Thymus (tissue), 11 donors: ENCODE measurements at regions not wholly inside any gene's neighbourhood (a gene's known extent, or its start where the extent isn't known, plus 50 kb on each side); places are given as distances from the start of the nearest gene placed in this dataset.
A peak's percentile ranks its signal among the peaks of the same experiment; 100 is the strongest.
"Not testable (repeated sequence)": the region's sequence is repeated elsewhere in the genome, so short reads cannot be mapped to it uniquely, and the experiment has no call there.

ENCODE experiments used
- DNase-seq, 9 donors: peaks; one replicate each; pipeline ENCODE4 v3.0.0-alpha.2; 2013; ENCODE audit warnings: low spot score in 9 of 9, low read depth in 6 of 9, missing footprints in 1 of 9
- H3K27ac ChIP-seq, 2 donors: one replicate each; pipeline ENCODE4 v1.5.1; 2013; ENCODE audit warnings: control low read depth in 1 of 2, low read depth in 1 of 2, low read length in 1 of 2, mild to moderate bottlenecking in 1 of 2, moderate library complexity in 1 of 2
- H3K27me3 ChIP-seq, 2 donors: one replicate each; pipeline ENCODE4 v1.5.1; 2013; ENCODE audit warnings: low read length in 1 of 2; ENCODE audit not compliant: control insufficient read depth in 2 of 2, insufficient read depth in 1 of 2
- H3K36me3 ChIP-seq, 2 donors: one replicate each; pipeline ENCODE4 v1.5.1; 2013; ENCODE audit warnings: low read length in 1 of 2, mild to moderate bottlenecking in 1 of 2, moderate library complexity in 1 of 2; ENCODE audit not compliant: control insufficient read depth in 2 of 2, insufficient read depth in 2 of 2
- H3K4me1 ChIP-seq, 2 donors: one replicate each; pipeline ENCODE4 v1.5.1; 2013; ENCODE audit warnings: low read length in 2 of 2; ENCODE audit not compliant: control insufficient read depth in 2 of 2, insufficient read depth in 2 of 2
- H3K4me3 ChIP-seq, 2 donors: one replicate each; pipeline ENCODE4 v1.5.1; 2013; ENCODE audit warnings: low read length in 2 of 2, control low read depth in 1 of 2, mild to moderate bottlenecking in 1 of 2
- H3K9me3 ChIP-seq, 2 donors: one replicate each; pipeline ENCODE4 v1.5.1; 2013; ENCODE audit warnings: low read length in 1 of 2, mild to moderate bottlenecking in 1 of 2; ENCODE audit not compliant: control insufficient read depth in 2 of 2, insufficient read depth in 1 of 2
- WGBS: extraction: QIAGEN DNeasy Blood & Tissue Kit; methylation state at CpG from one replicate; pipeline ENCODE4 v1.1.7; 2013; 5-methylcytosine and 5-hydroxymethylcytosine counted together
- donor health status: healthy.

DNA sequence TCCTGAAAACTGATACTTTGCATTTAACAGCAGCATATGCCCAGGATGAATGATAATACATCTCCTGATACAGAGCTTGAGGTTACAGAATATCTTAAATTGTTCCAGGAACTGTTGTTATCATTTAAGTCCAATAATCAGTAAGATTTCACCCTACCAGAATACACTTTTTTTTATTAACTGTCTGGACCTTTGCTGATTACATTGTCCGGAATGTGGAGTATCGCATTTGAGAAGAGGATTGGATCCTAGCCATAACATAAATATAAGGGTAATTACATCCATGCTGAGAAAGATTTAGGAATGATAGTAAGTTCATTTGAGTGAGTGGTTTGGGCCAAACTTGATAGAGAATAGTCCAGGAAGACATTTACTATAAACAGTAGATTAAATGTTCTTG, 112.2 kb upstream of the FBXO28 start:
- not testable (repeated sequence) for H3K36me3 ChIP-seq, H3K4me3 ChIP-seq, DNase-seq, H3K9me3 ChIP-seq, H3K27ac ChIP-seq, H3K4me1 ChIP-seq, H3K27me3 ChIP-seq
- 94% methylated on average over 2 of the region's 2 CpGs for WGBS

DNA sequence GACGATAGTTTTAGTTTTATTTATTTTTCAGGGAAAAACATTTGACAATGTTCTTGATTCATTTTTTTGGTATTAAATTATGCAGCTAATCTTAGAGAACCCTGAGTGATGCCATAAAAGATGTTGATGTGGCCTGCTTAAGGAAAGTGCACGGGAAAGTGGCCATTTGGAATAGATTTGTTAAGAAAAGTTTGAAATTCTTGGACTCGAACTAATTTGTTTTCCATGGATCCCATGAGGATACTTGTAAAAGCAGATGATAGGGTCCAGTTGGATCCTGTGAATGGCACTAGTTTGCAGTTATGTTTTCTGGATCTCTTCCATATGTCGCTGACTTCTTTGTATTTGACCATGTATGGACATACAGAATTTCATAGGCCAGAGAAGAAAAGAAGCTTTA, 114.2 kb upstream of the FBXO28 start:
- H3K36me3 ChIP-seq, DNase-seq, H3K4me1 ChIP-seq, H3K4me3 ChIP-seq, H3K27me3 ChIP-seq, H3K27ac ChIP-seq, H3K9me3 ChIP-seq: not testable (repeated sequence)
- 98% methylated on average over 4 of the region's 4 CpGs for WGBS

DNA sequence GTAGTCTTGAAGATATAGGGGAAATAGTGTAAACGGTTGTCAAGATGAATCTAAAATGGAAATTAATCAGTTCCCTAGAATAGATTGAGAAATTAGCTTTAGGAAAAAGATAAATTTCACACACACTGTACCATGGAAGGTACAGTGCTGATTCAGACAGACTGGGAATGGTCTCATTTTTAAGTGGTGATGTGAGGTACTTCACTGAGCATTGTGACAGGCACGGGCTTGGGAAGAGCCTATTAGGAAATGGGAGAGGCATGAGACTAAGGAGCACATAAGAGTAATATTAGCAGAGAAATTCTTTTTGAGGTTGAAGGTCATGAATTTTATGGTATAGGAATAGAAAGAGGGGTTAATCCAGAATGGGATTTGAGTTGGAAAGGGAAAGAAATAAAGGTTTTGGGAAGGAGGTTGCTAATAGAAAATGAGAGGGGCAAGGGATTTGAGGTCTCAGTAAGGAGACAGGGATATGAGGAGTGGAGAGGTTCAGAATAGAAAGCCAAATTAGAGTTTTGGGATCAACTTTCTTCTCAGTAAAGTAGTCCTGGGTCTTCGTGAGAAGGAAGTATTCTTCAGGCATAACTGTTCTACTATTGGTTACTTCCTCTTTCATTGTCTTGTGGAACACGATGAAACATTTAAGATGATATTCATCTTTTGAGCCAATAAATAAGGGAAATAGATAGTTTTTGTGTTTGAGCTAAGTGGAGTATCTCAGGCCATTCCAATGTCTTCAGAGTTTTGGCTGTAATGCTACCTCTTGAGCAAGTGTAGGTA, 115.0 kb upstream of the FBXO28 start:
- 66% methylated on average over 4 of the region's 4 CpGs for WGBS
- H3K27ac ChIP-seq, result not testable (repeated sequence)

DNA sequence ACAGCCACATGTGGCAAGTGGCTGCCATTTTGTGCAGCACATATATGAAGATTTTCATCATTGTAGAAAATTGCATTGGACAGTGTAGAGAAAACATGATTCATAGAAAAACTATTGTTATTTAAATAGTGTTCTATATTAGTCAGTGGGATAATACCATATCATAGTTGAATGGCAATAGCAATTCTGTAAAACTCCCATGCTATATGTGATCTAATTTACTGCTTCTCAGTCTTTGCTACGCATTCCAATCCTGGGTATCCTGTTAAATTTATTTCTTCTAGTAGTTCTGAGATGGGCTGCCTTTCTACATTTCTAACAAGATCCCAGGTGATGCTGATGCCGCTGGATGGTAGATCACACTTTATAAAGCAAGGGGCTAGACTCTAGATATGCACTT, 117.5 kb upstream of the FBXO28 start:
- whole genome bisulfite sequencing, result 99% methylated on average over 2 of the region's 2 CpGs
- H3K4me1 ChIP-seq, H3K27me3 ChIP-seq, DNase-seq, H3K4me3 ChIP-seq, H3K9me3 ChIP-seq, H3K27ac ChIP-seq, H3K36me3 ChIP-seq: not testable (repeated sequence)

More for the DNA sequence above, 115.0 kb upstream of the FBXO28 start:
- H3K4me1 ChIP-seq, H3K27me3 ChIP-seq, H3K36me3 ChIP-seq, H3K9me3 ChIP-seq, H3K4me3 ChIP-seq, DNase-seq: not testable (repeated sequence)

DNA sequence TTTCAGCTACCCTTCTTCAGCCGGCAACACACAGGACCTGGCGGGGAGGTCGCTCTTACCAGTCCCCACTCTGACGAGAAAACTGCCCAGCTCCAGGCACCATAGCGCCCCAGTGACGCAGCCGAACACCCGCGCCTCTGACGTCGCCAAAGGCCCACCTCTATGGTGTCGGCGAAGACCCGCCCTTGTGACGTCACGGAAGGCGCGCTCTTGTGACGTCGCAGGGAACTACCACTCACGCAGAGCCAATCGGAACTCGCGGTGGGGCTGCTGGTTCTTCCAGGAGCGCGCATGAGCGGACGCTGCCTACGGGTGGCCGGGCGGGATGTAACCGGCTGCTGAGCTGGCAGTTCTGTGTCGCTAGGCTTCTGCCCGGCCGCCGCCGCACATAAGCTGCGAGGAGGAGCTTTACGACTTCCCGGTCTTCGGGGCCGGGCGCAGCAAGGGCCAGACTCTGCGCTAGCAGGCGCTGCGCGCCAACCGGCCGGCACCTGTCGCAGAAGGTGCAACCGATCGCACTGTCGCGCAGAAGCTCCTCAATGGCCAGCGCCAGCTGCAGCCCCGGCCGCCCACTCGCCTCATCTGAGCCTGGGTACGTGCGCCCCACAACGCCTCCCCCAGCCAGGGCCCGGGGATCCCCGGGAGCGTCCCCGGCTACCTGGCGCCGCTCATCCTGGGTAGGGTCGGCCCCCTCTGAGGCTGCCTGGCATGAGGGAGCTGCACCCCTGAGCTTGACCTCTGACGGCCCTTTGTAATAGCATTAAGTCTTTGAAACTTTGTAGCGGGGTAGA, 121.3 kb upstream of the FBXO28 start:
- not testable (repeated sequence) for H3K36me3 ChIP-seq, H3K27me3 ChIP-seq, H3K4me1 ChIP-seq, H3K9me3 ChIP-seq
- WGBS, result under 1% methylated on average over 59 of the region's 70 CpGs
- Histone ChIP-seq H3K4me3 (peak overlapping the region; percentile 35 to 57), H3K27ac (peak overlapping the region; percentile 77 to 78)
- DNase-seq, result peak; percentile 90 to 99 (median 96)

DNA sequence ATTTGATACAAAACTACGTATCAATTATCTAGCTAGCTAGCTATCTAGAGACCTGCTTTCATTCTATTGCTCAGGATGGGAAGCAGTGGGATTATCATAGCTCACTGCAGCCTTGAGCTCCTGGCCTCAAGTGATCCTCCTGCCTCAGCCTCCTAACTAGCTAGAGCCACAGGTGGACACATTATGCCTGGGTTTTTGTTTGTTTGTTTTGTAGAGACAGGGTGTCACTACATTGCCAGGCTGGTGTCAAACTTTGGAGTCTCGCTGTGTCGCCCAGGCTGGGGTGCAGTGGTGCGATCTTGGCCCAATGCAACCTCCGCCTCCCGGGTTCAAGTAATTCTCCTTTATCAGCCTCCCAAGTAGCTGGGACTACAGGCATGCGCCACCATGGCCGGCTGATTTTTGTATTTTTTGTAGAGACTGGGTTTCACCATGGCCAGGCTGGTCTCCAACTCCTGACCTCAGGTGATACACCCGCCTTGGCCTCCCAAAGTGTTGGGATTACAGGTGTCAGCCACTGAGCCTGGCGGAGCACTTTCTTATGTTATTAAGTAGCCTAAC, 122.5 kb upstream of the FBXO28 start:
- H3K4me3 ChIP-seq, H3K36me3 ChIP-seq, H3K27me3 ChIP-seq, DNase-seq, H3K4me1 ChIP-seq, H3K9me3 ChIP-seq, H3K27ac ChIP-seq: not testable (repeated sequence)
- WGBS, result 97% methylated on average over 10 of the region's 10 CpGs

DNA sequence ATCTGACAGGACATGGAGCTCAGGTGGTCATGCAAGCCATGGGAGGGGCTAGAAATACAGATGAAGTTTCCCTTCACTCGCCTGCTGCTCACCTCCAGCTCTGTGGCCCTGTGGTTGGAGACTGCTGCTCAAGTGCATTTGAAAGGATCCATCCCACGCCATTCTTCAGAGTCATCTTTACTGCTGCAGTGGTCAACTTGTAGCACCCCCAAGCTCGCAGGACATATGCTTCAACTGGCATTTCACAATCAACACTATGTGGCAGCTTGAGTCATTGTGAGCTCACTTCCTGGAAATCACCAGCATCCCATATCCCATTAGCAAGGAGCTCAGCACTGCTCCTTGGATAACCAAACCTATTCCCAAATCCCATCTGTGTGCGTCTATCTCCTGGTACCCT, 116.2 kb upstream of the TP53BP2 start:
- not testable (repeated sequence) for H3K9me3 ChIP-seq, H3K36me3 ChIP-seq, H3K4me3 ChIP-seq, DNase-seq, H3K4me1 ChIP-seq, H3K27me3 ChIP-seq, H3K27ac ChIP-seq
- 98% methylated on average over 4 of the region's 4 CpGs for WGBS

DNA sequence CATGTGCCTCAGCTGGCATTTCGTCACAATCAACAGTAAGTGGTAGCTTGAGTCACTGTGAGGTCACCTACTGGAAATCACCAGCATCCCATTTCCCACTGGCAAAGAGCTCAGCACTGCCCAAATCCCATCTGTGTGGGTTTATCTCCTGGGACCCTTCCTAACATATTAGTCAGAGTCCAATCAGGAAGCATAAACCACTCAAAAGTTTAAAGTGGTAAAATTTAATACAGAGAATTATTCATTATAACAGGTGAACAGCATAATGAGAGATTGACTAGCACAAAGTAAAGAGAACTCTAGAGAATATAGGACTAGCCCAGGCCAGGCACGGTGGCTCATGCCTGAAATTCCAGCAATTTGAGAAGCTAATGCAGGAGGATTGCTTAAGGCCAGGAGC, 107.1 kb upstream of the TP53BP2 start:
- 93% methylated on average over 2 of the region's 2 CpGs for WGBS
- H3K27ac ChIP-seq, result not testable (repeated sequence)

DNA sequence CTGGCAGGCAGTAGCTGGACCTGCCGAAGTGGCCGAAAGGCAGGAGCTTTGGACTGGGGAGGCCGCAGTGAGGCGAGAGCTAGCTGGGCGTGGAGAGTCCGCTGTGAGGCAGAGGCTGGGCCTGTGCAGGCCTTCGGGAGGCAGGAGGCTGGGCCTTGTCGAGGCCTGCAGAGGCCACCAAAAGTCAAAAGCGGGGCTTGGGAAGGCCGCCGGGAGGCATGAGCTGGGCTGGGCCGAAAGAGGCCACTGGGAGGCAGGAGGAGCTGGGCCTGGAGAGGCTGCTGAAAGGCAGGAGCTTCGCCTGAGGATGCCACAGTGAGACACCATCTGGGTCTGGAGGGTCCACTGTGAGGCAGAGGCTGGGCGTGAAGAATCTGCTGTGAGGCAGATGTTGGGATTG, 105.8 kb upstream of the TP53BP2 start:
- WGBS, result 94% methylated on average over 14 of the region's 14 CpGs
- H3K9me3 ChIP-seq, H3K4me3 ChIP-seq, H3K27me3 ChIP-seq, H3K4me1 ChIP-seq, H3K36me3 ChIP-seq, H3K27ac ChIP-seq, DNase-seq: not testable (repeated sequence)

More for the DNA sequence above, 107.1 kb upstream of the TP53BP2 start:
- not testable (repeated sequence) for H3K27me3 ChIP-seq, H3K9me3 ChIP-seq, H3K4me1 ChIP-seq, H3K4me3 ChIP-seq, DNase-seq, H3K36me3 ChIP-seq
